Central memory CD8-positive, alpha-beta T cell (primary cell): ENCODE measurements at regions not wholly inside any gene's neighbourhood (a gene's known extent, or its start where the extent isn't known, plus 50 kb on each side); places are given as distances from the start of the nearest gene placed in this dataset.
A peak's percentile ranks its signal among the peaks of the same experiment; 100 is the strongest.

Experiments
- ATAC-seq: fragments of 150-1000 bp; cut with Tn5 transposase; replicated peaks from 2 replicates; pipeline ENCODE4 v1.10.0; 2022; ENCODE audit warnings: mild to moderate bottlenecking, moderate FRiP score, moderate number of reproducible peaks; ENCODE audit not compliant: poor library complexity, severe bottlenecking; ENCODE audit errors: extremely low read depth
- DNase-seq, 2 donors: peaks; one replicate each; pipeline ENCODE4 v3.0.0; 2021; ENCODE audit warnings: low spot score in 2 of 2
- H3K27ac Mint-ChIP-seq: one replicate; pipeline ENCODE4 v1.8.0; 2022; ENCODE audit warnings: low read depth, mild to moderate bottlenecking, moderate library complexity, mixed read lengths
- H3K27me3 Mint-ChIP-seq: one replicate; pipeline ENCODE4 v1.8.0; 2022; ENCODE audit warnings: mixed read lengths
- H3K36me3 Mint-ChIP-seq: one replicate; pipeline ENCODE4 v1.8.0; 2022; ENCODE audit warnings: mild to moderate bottlenecking, moderate library complexity, mixed read lengths; ENCODE audit not compliant: insufficient read depth
- H3K4me1 Mint-ChIP-seq: one replicate; pipeline ENCODE4 v1.8.0; 2022; ENCODE audit warnings: mixed read lengths
- H3K4me3 Mint-ChIP-seq: one replicate; pipeline ENCODE4 v1.8.0; 2022; ENCODE audit warnings: mild to moderate bottlenecking, moderate library complexity, mixed read lengths
- H3K9me3 Mint-ChIP-seq: one replicate; pipeline ENCODE4 v1.8.0; 2022; ENCODE audit warnings: mixed read lengths

GRCh38 chr13:73991884-73992283 lies 142.3 kb downstream of the KLF12 start:
- DNase-seq, result no peak
- Mint-ChIP-seq H3K4me3 (no peak overlapping the region), H3K27ac (peak overlapping the region; percentile 16), H3K9me3 (no peaks in the 10 kb centered on the region), H3K4me1 (peaks cover 75% of the 10 kb centered on the region), H3K27me3 (no peaks in the 10 kb centered on the region), H3K36me3 (peaks cover 29% of the 10 kb centered on the region)
- no peak for ATAC-seq

GRCh38 chr13:73991384-73991783 lies 142.8 kb downstream of the KLF12 start:
- DNase-seq (no peak), ATAC-seq (no peak)
- peaks cover 74% of the 10 kb centered on the region for H3K4me1 Mint-ChIP-seq
- no peaks in the 10 kb centered on the region for H3K27me3 Mint-ChIP-seq
- peak overlapping the region; percentile 16 for H3K27ac Mint-ChIP-seq
- no peaks in the 10 kb centered on the region for H3K9me3 Mint-ChIP-seq
- no peak overlapping the region for H3K4me3 Mint-ChIP-seq
- peaks cover 27% of the 10 kb centered on the region for H3K36me3 Mint-ChIP-seq

DNA sequence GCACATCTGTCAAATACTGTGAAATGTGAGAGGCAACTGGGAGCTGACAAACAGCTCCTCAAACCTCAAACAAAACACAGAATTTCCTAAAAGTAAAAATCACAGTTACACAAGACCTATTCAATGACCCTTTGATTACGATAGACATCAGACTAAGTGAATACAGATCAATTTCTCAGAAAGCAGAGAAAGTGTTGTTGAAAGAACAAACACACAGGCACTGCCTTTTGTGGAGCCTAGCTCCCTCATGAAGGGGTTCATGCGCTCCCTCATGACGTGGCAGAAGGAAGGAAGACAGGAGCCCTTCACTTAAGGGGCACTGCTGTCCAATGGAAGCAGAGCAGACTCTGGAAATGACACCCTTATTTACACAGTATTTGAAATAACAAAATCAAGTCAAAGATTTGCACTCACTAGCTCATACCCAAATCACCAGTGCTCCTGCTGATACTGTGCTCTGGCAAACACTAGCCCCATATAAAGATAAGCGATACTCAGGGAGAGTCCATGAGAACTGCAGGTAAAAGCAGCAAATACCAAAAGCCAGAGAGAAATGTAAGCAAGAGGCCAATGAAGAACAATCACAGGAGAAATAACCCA lies 144.9 kb downstream of the KLF12 start:
- ATAC-seq (no peak), DNase-seq (no peak)
- H3K36me3 Mint-ChIP-seq, result peaks cover 24% of the 10 kb centered on the region
- H3K27me3 Mint-ChIP-seq, result no peaks in the 10 kb centered on the region
- no peak overlapping the region for H3K4me3 Mint-ChIP-seq
- peak overlapping the region; percentile 64 for H3K27ac Mint-ChIP-seq
- H3K9me3 Mint-ChIP-seq, result no peaks in the 10 kb centered on the region
- peaks cover 61% of the 10 kb centered on the region for H3K4me1 Mint-ChIP-seq

GRCh38 chr13:73988461-73988860 lies 145.7 kb downstream of the KLF12 start:
- H3K4me3 Mint-ChIP-seq, result no peak overlapping the region
- no peak overlapping the region for H3K27ac Mint-ChIP-seq
- H3K36me3 Mint-ChIP-seq, result peaks cover 18% of the 10 kb centered on the region
- no peaks in the 10 kb centered on the region for H3K9me3 Mint-ChIP-seq
- peaks cover 55% of the 10 kb centered on the region for H3K4me1 Mint-ChIP-seq
- ATAC-seq, result no peak
- no peaks in the 10 kb centered on the region for H3K27me3 Mint-ChIP-seq
- no peak for DNase-seq

DNA sequence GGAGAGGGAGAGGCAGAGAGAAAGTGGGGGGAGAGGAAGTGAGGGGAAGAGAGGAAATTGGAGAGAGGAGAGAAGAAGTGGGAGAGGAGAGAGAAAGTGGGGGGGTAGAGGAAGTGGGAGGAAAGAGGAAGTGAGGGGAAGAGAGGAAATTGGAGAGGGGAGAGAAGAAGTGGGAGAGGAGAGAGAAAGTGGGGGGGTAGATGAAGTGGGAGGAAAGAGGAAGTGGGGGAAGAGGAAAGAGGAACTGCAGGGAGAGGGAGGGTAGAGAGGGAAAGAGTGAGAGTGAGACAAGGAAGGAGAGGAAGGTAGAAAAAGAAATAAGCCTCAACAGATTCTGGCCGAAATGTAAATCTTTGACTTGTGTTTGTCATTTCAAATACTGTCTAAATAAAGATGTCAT lies 146.6 kb downstream of the KLF12 start:
- H3K27me3 Mint-ChIP-seq, result no peaks in the 10 kb centered on the region
- peaks cover 13% of the 10 kb centered on the region for H3K36me3 Mint-ChIP-seq
- DNase-seq, result no peak
- H3K4me3 Mint-ChIP-seq, result no peak overlapping the region
- no peak for ATAC-seq
- peak overlapping the region; percentile 94 for H3K27ac Mint-ChIP-seq
- H3K4me1 Mint-ChIP-seq, result peaks cover 55% of the 10 kb centered on the region
- H3K9me3 Mint-ChIP-seq, result no peaks in the 10 kb centered on the region

- DNase-seq, result no peak
- H3K9me3 Mint-ChIP-seq, result no peaks in the 10 kb centered on the region
- ATAC-seq, result peak; percentile 62
- H3K4me3 Mint-ChIP-seq, result peak overlapping the region; percentile 71
- H3K36me3 Mint-ChIP-seq, result peaks cover 9% of the 10 kb centered on the region
- peaks cover 45% of the 10 kb centered on the region for H3K4me1 Mint-ChIP-seq
- H3K27ac Mint-ChIP-seq, result no peak overlapping the region
- no peaks in the 10 kb centered on the region for H3K27me3 Mint-ChIP-seq
These were observed 148.4 kb downstream of the KLF12 start for GRCh38 chr13:73985783-73986182.

DNA sequence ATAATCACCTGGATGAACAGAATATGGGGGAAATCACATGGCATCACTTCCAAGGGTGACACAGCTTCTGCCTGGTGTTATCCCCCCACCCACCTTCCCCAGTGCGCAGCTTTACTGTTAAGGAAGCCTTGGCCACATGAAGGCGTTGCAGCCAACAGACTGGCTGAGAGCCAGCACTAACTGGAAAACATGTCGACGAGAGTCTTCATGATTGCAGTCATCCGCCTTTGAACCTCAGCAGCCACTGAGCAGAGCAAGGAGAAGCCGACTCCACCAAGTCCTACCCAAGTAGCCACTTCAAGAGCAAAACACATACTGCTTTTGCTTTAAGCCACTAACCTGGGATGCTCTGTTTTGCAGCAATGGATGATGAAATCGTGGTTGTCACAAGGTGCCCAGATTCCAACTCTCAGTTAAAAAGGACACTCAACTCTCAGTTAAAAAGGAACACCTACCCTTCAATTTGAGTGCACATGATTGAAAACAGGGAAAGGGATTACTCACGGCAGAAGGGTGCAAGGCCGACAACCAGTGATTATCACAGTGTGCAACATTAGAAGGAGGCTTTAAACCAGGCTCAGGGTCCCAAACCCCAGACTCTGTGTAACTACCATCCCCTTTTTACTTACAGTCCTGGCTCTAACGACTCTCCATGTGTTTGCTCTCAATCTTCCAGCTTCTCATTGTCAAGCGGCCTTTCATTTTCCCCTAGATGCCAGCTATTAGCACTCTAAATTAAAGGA lies 149.1 kb downstream of the KLF12 start:
- ATAC-seq, result peak; percentile 78
- Mint-ChIP-seq H3K27ac (no peak overlapping the region), H3K4me1 (peaks cover 48% of the 10 kb centered on the region), H3K9me3 (no peaks in the 10 kb centered on the region), H3K27me3 (no peaks in the 10 kb centered on the region), H3K36me3 (peaks cover 11% of the 10 kb centered on the region), H3K4me3 (peak overlapping the region; percentile 71)
- DNase-seq, result peak; percentile 21 to 39

GRCh38 chr13:73984201-73984600 lies 150.0 kb downstream of the KLF12 start:
- Mint-ChIP-seq H3K36me3 (peaks cover 11% of the 10 kb centered on the region), H3K9me3 (no peaks in the 10 kb centered on the region), H3K27me3 (no peaks in the 10 kb centered on the region), H3K4me1 (peaks cover 47% of the 10 kb centered on the region), H3K27ac (no peak overlapping the region), H3K4me3 (no peak overlapping the region)
- DNase-seq, result no peak
- no peak for ATAC-seq

DNA sequence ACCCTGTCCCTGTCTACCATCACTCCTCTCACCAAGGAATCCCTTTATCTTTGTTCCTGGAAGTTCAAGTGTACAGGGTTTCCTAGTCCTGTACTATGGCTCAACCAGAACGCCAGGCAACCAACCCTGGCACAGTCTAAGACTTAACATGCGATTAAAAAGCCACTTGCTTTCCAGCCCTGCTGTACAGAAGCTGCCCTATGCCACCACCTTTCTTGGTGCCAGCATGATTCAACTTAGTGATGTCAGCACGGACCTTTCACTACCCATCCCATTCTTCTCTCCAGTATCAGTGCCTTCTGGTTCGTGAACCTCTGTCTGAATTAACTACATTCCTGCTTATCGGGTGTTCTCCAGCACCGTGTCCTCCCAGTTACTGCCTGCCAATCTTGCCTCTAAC lies 151.1 kb downstream of the KLF12 start:
- Mint-ChIP-seq H3K4me3 (no peak overlapping the region), H3K4me1 (peaks cover 45% of the 10 kb centered on the region), H3K27me3 (no peaks in the 10 kb centered on the region), H3K9me3 (no peaks in the 10 kb centered on the region), H3K36me3 (peaks cover 15% of the 10 kb centered on the region), H3K27ac (no peak overlapping the region)
- no peak for DNase-seq
- no peak for ATAC-seq

DNA sequence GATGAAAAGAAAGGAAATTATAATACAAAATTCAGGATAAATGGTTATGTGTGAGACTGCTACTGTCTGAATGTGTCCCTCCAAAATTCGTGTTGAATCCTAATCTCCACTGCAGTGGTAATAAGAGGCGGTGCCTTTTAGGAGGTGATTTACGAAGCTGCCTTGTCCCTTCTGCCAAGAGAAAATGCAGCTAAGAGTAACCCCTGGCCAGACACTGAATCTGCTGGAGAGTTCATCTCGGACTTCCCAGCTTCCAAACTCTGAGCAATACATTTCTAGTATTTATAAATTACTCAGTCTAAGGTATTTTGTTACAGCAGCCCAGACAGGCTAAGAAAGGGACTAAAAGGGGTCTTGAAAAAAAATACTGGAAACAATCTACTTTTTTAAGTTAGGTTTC lies 152.6 kb downstream of the KLF12 start:
- no peak overlapping the region for H3K27ac Mint-ChIP-seq
- H3K27me3 Mint-ChIP-seq, result no peaks in the 10 kb centered on the region
- peaks cover 18% of the 10 kb centered on the region for H3K36me3 Mint-ChIP-seq
- H3K9me3 Mint-ChIP-seq, result no peaks in the 10 kb centered on the region
- ATAC-seq, result no peak
- H3K4me3 Mint-ChIP-seq, result no peak overlapping the region
- no peak for DNase-seq
- H3K4me1 Mint-ChIP-seq, result peaks cover 42% of the 10 kb centered on the region

- peaks cover 5% of the 10 kb centered on the region for H3K9me3 Mint-ChIP-seq
- H3K4me1 Mint-ChIP-seq, result peaks cover 70% of the 10 kb centered on the region
- ATAC-seq (no peak), DNase-seq (no peak)
- H3K27ac Mint-ChIP-seq, result peak overlapping the region; percentile 14
- H3K4me3 Mint-ChIP-seq, result no peak overlapping the region
- no peaks in the 10 kb centered on the region for H3K27me3 Mint-ChIP-seq
- peaks cover 16% of the 10 kb centered on the region for H3K36me3 Mint-ChIP-seq
These were observed 158.4 kb downstream of the KLF12 start for GRCh38 chr13:73975767-73976166.

GRCh38 chr13:73974051-73974450 lies 160.2 kb downstream of the KLF12 start:
- Mint-ChIP-seq H3K27me3 (no peaks in the 10 kb centered on the region), H3K27ac (peak overlapping the region; percentile 20), H3K4me3 (no peak overlapping the region), H3K36me3 (peaks cover 13% of the 10 kb centered on the region), H3K4me1 (peaks cover 65% of the 10 kb centered on the region), H3K9me3 (peaks cover 5% of the 10 kb centered on the region)
- no peak for ATAC-seq
- no peak for DNase-seq

DNA sequence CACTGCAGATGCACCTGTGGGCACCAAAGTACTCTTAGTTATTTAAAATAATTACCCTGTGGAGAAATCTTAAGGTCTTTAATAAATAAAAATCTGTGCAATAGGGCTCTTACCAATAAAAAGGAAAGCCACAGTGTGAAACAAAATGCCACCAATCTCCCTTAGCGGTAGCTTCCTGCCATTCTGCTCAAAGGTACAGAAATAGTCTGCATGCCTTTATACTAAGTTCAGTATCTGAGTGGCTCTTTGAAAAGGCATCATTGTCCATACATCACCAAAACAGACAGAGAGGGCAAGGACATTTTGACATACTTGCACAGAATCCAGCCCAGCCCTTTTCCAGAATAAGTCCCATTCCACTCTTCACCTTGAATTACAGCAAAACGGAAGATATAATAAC lies 161.0 kb downstream of the KLF12 start:
- Mint-ChIP-seq H3K36me3 (peaks cover 13% of the 10 kb centered on the region), H3K4me1 (peaks cover 68% of the 10 kb centered on the region), H3K27me3 (no peaks in the 10 kb centered on the region), H3K27ac (peak overlapping the region; percentile 20), H3K9me3 (peaks cover 5% of the 10 kb centered on the region), H3K4me3 (peak overlapping the region; percentile 6)
- DNase-seq (no peak), ATAC-seq (peak; percentile 77)
